ENCODE measurements at regions not wholly inside any gene's neighbourhood (a gene's known extent, or its start where the extent isn't known, plus 50 kb on each side); places are given as distances from the start of the nearest gene placed in this dataset.
"Not testable (repeated sequence)": the region's sequence is repeated elsewhere in the genome, so short reads cannot be mapped to it uniquely, and the experiment has no call there.

DNA sequence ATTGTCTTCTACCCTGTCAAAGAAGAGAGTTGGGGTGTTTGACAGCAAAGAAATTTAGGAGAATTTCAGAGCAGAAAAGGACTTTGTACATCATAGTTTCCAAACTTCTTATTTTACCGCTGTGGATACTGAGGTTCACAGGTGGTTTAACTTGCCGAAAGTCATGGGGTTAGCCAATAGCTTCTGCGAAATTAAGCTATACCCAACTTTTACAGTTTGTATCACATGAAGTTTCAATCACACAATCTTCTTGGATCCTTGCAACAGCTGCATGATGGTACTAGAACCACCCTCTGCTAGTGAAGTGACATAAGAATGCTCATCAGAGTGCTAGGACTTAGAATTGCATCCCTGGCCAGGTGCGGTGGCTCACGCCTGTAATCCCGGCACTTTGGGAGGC is 345.5 kb downstream of the CD83 start:
- DNase-seq = no peak

DNA sequence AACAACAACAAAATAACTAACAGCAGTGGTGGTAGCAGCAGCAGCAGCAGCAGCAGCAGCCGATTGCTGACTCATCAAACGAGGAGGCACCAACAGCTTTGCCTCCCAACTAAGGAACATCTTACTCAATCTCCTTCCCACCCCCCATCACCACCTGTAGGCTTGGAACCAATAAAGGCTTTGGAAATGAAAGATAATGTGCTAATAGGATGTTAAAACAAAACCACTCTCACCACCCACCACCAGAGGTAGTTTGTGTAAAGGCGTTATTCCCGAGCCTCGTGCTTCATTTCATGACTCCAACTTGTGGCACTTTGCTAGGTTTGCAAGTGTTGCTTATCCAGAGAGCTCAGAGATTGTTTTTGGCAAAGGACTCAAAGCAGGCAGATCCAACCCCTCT is 346.5 kb downstream of the CD83 start:
- DNase-seq = no peak

DNA sequence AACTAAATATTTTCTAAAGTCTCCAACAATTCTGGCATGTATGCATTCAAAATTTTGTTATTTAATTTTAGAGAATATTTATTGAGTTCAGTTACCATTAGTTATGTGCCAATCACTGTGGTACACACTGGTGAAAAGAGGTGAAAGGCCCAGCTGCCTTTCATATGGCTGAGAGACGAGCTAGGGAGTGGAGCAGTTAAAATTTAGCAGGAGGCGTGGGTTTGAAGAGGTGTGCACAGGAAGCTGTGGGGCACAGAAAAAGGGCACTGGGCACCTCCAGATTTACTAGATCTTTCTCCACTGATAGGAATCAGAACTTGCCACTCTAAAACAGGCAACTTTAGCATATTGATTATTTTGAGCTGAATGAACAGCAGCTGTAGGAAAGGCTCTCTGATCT is 347.1 kb downstream of the CD83 start:
- DNase-seq = no peak

DNA sequence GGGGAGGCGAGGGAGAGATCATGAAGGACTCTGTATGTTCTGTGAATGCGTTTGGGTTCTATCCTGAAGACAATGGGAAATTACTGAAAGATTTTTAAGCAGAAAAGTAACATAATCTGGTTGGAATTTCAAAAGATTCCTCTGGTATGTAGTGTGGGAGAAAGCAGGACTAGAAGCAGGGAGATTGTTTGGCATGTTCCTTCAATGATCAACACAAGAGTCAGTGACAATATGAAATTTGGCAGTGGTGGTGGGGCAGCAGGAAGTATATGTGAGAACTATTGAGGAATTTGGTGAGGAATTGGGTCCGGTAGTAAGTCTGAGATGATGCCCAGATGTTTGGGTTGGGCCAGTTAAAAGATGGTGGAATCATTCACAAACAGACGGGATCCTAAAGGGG is 348.7 kb downstream of the CD83 start:
- no peak for DNase-seq

DNA sequence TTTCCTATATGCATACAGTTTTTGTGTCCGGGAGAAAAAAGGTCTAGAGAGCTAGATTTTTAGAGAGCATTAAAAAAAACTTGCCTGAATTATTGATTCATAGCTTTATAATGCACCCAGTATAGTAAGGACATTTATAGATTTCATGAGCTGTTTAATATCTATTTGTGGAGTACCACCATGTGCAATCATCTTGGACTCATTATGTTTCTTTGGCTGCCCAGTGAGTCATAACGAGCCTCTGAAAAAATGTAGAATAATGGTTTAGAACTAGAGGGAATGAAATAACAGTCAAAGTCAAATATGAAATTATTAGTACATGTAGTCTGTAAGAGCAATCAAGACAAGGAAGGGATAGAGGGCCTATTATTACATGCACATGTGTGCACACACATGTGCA is 350.0 kb downstream of the CD83 start:
- no peak for DNase-seq

DNA sequence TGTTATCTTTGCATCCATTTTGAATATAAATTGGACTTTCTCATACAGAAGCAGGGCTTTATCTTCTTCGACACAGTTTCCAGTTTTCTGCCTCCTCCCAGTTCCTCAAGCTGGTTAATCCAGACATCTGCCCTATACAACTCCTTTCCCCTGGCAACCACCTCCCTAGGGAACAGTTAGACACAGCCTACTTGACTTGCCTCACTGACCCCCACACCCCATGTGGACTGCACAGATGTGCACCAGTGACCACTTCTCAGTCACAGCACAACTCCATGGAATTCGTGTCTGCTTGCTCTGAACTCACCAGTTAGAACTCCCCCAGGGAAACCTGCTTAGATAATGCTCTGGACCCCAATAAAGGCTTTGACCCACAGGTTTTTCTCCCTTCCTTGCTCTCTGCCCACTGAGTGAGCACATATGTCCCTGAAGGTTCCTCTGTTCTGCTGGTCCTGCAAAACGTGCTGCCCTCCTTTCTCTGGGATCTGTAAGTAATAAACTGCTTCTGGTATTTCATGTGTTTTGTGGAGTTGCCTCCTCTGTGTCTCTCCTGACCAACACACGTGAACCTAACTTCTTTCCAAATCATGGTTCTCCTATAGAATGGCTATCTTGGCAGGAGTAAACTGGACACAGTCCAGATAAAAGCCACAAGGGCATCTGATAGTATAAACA is 351.2 kb downstream of the CD83 start:
- DNase-seq = no peak

DNA sequence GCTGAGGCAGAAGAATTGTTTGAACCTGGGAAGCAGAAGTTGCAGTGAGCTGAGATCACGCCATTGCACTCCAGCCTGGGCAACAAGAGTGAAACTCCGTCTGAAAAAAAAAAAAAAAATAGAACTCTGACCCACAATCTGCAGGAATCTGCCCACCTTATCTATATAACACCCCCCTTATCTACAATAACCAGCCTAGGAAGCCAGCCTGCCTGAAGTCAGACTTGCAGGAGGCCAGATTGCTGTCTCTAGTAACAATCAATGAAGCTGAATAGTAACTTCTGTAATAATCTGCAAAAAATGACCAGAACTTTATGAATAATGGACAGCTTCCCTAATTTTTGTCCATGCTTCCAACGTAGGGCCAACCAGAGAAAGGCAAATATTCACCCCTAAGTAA is 352.5 kb downstream of the CD83 start:
- no peak for DNase-seq

DNA sequence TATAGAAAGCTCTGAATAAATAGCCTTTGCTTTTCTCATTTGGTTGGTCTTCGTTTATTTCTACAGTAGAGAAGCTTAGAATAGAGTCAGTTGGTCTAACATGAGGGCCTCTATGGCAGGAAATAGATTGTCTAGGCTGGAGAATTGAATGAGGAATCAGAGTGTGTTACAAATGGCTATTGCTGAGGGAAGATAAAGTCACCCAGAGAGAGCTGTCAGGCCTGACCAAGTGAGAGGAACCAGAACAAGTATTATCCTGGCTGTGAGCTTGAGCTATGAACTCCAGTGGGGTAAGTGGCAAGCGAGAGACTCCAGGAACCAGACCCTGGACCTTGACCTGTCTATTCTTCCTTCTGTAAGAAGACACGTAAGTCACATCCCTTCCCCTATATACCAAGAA is 353.1 kb downstream of the CD83 start:
- no peak for DNase-seq

DNA sequence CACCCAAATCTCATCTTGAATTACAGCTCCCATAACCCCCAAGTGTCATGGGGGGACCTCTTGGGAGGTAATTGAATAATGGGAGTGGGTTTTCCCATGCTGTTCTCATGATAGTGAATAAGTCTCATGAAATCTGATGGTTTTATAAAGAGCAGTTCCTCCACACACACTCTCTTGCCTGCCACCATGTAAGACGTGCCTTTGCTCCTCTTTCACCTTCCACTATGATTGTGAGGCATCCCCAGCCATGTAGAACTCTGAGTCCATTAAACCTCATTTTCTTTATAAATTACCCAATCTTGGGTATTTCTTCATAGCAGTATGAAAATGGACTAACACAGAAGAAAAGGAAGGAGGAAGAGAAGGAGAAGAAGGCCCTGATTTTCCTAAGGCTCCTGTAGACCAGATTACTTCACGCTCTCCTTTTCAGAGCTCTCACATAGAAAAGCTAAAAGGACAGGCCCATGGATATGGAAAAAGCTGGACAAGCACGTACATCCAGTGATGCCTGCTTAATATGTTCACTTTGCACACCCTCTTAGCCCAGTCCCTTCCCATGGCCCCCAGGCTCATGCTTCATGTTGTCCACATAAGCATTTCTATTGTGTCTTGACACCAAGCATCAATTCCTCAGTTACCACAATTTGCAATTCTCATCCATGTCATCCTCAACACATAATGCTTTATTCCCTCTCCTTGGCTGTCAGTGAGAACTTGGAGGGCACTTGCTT is 354.8 kb downstream of the CD83 start:
- no peak for DNase-seq

DNA sequence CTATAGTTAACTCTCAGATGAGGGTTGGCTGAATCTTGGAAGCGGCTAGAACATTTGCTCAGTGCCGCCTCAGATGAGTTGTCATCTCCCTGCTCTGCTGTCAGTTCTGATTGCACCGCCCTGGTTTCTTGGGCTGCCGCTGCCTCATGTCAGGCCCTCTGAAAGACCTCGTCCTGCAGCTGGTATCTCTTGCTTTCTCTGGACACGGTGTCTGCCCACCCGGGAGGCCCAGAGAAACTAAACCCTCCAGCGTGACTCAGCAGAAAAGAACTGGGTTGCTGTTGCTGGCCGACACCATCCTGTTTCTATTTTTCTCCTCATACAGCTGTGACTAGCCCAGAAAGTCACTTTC is 355.4 kb downstream of the CD83 start:
- DNase-seq = no peak

DNA sequence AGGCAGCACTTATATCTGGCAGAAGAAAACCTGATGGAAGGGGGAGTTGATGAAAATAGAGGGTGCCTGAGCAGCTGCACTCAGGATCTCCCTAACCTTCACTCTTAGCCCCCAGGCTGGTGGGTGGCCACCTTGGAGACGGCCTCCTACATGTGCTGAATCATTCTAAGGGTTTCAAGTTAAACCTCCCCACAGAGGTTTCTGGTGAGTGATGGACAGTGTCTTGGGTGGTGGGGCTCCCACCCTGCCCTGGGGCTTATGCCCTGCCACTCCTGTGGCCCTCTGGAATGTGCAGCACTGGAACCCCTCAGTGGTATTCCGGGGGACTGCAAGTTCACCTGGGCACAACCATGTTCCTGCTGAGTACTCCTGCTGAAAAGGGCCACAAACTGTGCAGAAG is 357.2 kb downstream of the CD83 start:
- no peak for DNase-seq

DNA sequence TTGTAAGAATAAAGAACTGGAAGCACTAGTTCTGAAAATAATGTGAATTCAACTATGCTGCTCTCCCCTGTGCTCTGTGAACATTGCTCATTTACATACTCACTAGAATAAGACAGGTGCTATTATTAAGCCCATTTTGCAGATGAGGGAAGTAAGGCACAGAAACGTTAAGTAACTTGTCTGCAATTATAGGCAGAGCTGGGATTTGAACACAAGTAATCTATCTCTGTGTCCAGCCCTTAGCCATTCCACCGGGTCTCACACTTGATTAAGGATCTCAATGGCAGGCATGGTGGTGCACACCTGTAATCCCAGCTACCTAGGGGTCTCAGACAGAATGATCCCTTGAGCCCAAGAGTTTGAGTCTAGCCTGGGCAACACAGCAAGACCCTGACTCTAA is 357.7 kb downstream of the CD83 start:
- no peak for DNase-seq

DNA sequence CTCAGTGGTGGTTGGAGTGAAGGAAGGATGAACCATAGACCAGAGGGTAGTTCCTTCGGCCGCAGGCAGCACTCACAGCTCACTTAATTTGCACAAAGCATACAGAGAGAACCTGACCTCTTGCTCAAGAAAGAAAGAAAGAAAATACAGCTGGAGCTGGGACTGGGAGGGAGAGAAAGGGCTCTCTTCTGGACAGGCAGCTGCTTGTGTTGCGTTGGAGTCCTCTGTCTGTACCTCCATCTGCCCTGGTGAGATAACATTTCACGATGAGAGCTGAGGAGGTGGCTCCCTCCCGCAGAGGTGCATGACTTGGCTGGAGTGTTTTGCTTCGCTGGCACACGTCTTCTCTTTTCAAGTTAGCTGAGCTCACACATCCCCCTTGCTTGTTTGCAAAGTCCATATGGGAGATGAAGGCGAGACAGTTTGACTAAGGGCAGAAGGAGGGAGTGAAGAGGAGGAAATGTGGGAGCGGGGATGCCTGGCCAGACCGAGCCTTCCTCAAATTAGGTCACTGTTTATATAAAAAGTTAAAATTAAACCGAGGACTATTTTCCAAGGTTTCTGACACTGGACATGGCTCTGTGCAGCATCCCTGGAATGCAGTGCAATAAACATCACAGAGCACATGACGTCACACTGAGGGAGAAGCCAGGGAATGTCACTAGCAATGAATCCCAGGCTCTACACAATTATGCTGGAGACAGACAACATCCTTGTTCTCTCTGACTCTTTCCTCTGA is 359.4 kb downstream of the CD83 start:
- DNase-seq = no peak

DNA sequence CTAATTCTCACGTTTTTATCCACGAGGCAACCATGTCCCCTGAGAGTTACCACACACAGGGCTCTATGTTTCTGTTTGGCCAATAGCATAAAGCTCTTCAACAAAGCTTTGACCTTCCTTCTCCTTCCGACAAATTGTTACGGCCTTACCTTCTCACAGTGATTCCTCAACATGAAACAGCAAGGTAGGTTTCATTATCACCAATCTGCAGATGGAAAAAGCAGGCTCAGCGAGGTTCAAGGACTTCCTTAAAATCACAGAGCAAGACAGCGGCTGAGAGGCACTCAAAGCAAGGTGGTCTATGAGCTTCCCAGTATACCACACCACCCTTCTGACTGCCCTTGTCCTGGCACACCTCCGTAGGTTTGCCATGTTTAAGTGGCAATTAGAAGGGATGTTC is 360.0 kb downstream of the CD83 start:
- DNase-seq = no peak

DNA sequence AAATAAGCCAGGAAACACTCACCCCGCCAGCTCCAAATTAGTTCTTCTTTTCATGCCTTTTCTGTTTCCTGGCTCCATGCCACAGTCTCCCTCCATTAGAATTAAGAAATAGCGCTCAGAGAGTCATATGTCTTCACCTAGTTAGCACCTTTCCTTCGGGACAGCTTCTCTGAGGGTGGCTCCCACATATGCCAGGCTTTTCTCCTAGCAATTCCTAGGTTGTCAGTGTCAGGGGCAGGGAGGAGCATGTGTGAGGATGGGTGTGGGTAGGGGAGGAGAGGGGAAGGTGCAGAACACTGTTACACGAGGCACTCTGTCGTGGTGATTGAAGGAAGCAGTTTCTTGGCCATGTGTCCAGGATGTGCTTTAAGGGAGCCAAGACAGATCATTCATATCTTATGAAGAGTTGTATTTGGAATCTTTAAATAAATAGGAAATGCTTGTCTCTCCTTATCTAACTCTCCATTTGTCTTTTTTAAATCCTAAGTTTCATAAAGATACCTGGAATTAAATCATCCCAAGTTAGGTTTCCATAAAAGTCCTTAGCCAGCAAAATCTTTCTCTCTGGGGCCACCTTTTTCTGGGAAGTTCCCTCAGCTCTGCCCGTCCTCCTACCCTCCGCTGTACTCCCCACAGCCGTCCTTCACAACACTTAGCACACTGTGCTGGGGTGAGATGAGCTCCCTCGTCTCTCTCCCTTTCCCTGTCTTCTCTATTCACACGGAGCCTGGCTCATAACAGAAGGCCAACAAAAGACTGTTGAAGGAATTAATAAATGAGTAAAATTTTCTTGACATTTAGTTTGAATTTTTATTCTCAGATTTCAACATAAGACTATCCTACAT is 361.0 kb downstream of the CD83 start:
- no peak for DNase-seq

DNA sequence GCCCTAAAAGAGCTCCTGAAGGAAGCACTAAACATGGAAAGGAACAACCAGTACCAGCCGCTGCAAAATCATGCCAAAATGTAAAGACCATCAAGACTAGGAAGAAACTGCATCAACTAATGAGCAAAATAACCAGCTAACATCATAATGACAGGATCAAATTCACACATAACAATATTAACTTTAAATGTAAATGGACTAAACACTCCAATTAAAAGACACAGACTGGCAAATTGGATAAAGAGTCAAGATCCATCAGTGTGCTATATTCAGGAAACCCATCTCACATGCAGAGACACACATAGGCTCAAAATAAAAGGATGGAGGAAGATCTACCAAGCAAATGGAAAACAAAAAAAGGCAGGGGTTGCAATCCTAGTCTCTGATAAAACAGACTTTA is 364.4 kb downstream of the CD83 start:
- DNase-seq = not testable (repeated sequence)

DNA sequence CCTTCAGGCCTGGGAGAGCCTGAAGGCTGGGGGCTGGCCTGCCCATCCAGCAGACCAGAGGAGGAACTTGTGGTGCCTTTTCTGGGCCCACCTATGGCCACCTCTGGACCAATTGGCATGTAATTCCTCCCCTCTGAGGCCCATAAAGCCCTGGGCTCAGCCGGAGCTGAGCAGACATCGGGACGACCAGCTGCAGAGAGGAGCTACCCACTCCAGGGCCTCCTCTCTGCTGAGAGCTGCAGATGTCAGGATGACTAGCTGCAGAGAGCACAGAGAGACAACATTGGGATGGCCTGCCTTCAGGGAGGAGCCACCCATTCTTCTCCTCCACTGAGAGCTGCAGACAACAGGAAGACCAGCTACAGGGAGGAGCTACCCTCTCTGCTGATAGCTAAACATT is 370.1 kb downstream of the CD83 start:
- no peak for DNase-seq

DNA sequence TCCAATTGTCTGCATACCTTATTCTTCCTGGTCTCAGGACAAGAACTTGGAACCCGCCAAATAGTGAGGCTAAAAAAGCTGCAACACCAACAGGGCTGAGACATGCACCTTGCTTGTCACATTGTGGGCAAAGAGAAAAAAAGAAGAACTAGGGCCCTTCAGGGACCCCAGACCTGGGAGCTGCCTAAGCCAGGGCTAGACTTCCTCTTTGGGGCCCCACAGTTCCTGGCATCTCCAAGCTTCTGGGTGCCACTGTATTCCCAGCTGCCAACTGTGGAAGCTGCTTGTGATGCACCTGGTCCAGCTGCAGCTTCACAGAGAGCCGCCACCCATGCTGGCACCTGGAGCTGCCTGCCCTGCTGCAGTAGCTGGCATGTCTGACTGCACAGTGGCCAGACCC is 370.6 kb downstream of the CD83 start:
- DNase-seq = no peak

DNA sequence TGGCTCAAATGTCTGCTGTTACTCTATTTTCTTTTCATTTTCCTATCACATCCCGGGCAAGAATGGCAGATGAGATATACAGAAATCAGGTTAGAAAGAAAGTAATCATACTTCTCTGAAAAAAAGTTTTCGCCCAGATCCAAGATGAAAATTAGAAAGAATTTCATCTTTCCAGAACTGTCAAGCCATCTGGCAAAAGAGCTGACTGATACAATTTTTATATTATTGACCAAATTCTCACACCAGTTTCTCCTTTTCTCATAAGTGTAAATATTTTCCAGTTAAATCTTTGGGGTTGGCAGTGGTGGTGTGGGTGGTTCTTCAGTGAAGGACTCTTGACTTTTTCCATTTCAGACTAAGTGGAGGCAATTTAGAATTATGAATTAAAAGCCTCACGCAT is 371.9 kb downstream of the CD83 start:
- no peak for DNase-seq

DNA sequence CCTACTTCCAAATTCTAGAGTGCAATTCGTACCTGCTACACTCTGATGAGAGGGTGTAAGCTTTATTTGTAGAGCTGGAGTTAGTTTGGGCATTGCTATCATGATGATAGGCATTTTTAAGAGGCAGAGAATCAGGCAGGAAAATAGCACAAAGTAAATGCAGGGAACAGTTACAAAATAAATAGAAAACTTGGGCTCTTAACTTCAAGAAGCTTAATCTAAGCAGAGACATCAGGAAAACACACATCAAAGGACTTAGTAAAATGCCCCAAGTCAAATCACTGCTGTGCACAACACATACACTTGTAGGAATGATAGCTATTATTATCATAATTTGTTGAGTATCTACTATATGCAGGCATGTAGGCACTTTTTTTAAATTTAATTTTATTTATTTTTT is 381.2 kb downstream of the CD83 start:
- no peak for DNase-seq

DNA sequence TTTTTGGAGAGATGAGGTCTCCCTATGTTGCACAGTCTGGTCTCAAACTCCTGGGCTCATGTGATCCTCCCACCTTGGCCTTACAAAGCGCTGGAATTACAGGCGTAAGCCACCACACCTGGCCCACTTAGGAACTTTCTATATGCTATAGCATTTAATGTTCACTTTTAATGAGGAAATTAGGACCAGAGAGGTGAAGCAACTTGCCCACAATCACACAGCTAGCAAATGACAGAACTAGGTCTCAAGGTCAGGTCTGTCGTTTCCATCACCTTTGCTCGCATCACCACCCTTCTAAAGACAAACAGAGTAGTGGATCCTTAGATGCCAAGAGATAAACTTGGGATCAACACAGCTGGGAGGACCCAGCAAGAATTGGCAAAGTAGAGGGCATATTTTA is 381.7 kb downstream of the CD83 start:
- DNase-seq = no peak

DNA sequence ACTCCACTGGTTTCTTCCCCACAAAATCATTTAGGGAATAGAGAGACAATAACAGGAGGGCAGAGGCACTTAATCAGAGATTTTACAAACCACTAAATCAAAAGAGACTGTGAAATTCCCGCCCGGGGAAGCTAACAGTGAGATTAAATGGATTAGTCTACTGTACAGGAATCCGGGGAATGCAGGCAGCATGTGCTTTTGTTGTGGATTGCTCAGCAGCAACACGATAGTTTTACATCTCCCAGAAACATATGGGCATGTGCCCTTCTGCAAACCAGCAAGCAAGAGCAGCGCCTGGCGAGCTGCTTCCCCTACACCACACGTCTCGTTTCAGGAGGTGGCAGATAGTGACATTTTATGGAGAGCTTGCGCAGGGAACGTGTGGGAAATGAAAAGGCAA is 382.3 kb downstream of the CD83 start:
- no peak for DNase-seq

DNA sequence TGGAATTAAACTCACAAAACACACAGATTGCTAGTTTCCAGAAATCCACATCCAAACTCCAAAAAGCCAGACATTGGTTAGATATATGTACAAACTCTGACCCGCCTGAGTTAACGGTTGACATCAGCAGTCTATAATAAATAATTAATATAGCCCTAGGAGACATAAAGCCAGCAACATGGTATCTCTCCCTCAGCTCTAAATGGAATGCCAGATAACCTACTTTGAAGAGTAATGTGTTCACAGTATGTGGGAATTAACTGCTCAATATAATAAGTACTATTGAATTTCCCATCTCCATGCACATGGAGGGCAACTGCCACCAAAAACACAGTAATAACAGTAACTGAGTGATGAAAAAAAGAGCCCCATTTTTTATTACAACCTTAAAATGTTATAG is 383.2 kb downstream of the CD83 start:
- no peak for DNase-seq

DNA sequence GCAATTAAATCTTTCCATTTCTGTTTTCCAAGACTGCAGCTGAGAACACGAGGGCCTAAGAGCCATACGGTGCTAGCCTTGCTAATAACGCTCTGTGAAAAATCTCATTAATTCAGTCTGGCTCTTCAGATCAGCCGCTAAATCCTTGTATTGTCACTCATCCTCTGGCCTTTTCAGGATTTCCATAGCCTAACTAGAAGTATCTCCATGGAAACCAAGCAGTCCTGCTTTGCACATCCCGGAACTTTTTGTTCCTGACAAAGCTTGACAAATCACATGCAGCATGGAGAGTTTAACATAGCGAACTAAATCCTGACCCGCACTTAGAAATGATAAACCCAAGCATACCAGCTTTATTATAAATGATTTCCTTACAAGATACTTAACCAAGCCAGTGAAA is 383.7 kb downstream of the CD83 start:
- DNase-seq = no peak

All from CD4-positive, alpha-beta T cell treated with Interleukin-21 for 1 hour (primary cell).